ENCODE measurements at regions not wholly inside any gene's neighbourhood (a gene's known extent, or its start where the extent isn't known, plus 50 kb on each side); places are given as distances from the start of the nearest gene placed in this dataset.

GRCh38 chr7:155983176-155983815, 171.0 kb upstream of the SHH start:
- TF ChIP-seq EZH2 (IDR thresholded peaks at IDR 0.05; ENCODE audit: insufficient read depth, poor library complexity, severe bottlenecking) = no peak
- TF ChIP-seq EZH2phosphoT487 (IDR thresholded peaks at IDR 0.05; ENCODE audit: insufficient read depth, low read depth) = no peak

Data from GM23248 (cell line).